Mesendoderm (in vitro differentiated cells): ENCODE measurements at regions not wholly inside any gene's neighbourhood (a gene's known extent, or its start where the extent isn't known, plus 50 kb on each side); places are given as distances from the start of the nearest gene placed in this dataset.

Source experiments
- DNase-seq: peaks from one replicate; pipeline ENCODE4 v3.0.0; 2013
- H2AK5ac ChIP-seq: 2 replicates; pipeline ENCODE4 v1.6.1; 2013; ENCODE audit warnings: low read length, inconsistent platforms
- H2BK120ac ChIP-seq: 2 replicates; pipeline ENCODE4 v1.6.1; 2013; ENCODE audit warnings: low read depth, mild to moderate bottlenecking, low read length, moderate library complexity, mixed read lengths
- H2BK15ac ChIP-seq: replicated peaks from 2 replicates; pipeline ENCODE4 v1.6.1; 2013; ENCODE audit warnings: low read depth, mild to moderate bottlenecking, moderate library complexity
- H2BK5ac ChIP-seq: 2 replicates; pipeline ENCODE4 v1.6.1; 2013; ENCODE audit warnings: low read length, inconsistent platforms
- H3K18ac ChIP-seq: 2 replicates; pipeline ENCODE4 v1.6.1; 2013; ENCODE audit warnings: mild to moderate bottlenecking, low read length, mixed read lengths
- H3K23ac ChIP-seq: one replicate; pipeline ENCODE4 v1.6.1; 2013; ENCODE audit warnings: low read length
- H3K27ac ChIP-seq: 2 replicates; pipeline ENCODE4 v1.5.1; 2013; ENCODE audit warnings: low read depth, mild to moderate bottlenecking, inconsistent platforms, low read length, moderate library complexity
- H3K27me3 ChIP-seq: 2 replicates; pipeline ENCODE4 v1.6.1; 2013; ENCODE audit warnings: low read length, control low read depth, mild to moderate bottlenecking, inconsistent platforms; ENCODE audit not compliant: insufficient read depth, poor library complexity
- H3K36me3 ChIP-seq: 2 replicates; pipeline ENCODE4 v1.6.1; 2013; ENCODE audit warnings: low read length, inconsistent platforms; ENCODE audit not compliant: control insufficient read depth, insufficient read depth
- H3K4ac ChIP-seq: one replicate; pipeline ENCODE4 v1.6.1; 2013; ENCODE audit warnings: low read depth, mild to moderate bottlenecking, low read length, moderate library complexity
- H3K4me1 ChIP-seq: 2 replicates; pipeline ENCODE4 v1.6.1; 2013; ENCODE audit warnings: low read depth, low read length, inconsistent platforms; ENCODE audit not compliant: control insufficient read depth
- H3K4me2 ChIP-seq: 2 replicates; pipeline ENCODE4 v1.6.1; 2013; ENCODE audit warnings: low read length
- H3K4me3 ChIP-seq: 2 replicates; pipeline ENCODE4 v1.5.1; 2013; ENCODE audit warnings: mild to moderate bottlenecking, low read length
- H3K56ac ChIP-seq: one replicate; pipeline ENCODE4 v1.6.1; 2013; ENCODE audit warnings: low read length
- H3K79me1 ChIP-seq: 2 replicates; pipeline ENCODE4 v1.6.1; 2013; ENCODE audit warnings: low read length, inconsistent platforms
- H3K79me2 ChIP-seq: 2 replicates; pipeline ENCODE4 v1.6.1; 2013; ENCODE audit warnings: mild to moderate bottlenecking, low read length; ENCODE audit not compliant: control insufficient read depth, insufficient read depth
- H3K9ac ChIP-seq: 2 replicates; pipeline ENCODE4 v1.6.1; 2013; ENCODE audit warnings: low read length, inconsistent platforms
- H4K5ac ChIP-seq: one replicate; pipeline ENCODE4 v1.6.1; 2013; ENCODE audit warnings: low read length
- H4K8ac ChIP-seq: one replicate; pipeline ENCODE4 v1.6.1; 2013; ENCODE audit warnings: low read depth, mild to moderate bottlenecking, control low read depth, low read length, moderate library complexity
- WGBS: extraction: QIAGEN DNeasy Blood & Tissue Kit; methylation state at CpG from one replicate; pipeline ENCODE4 v1.1.7; 2013; ENCODE audit warnings: low lambda C conversion rate, missing lambda C conversion rate; ENCODE audit not compliant: insufficient coverage; ENCODE audit errors: extremely low coverage; 5-methylcytosine and 5-hydroxymethylcytosine counted together

- Histone ChIP-seq H3K27me3 (no peaks in the 10 kb centered on the region), H3K79me2 (no peaks in the 10 kb centered on the region), H3K56ac (no peak overlapping the region), H2BK5ac (no peak overlapping the region), H2BK15ac (no peak overlapping the region), H3K4me2 (no peak overlapping the region), H3K79me1 (no peaks in the 10 kb centered on the region), H3K23ac (no peak overlapping the region), H2BK120ac (no peak overlapping the region), H3K18ac (no peak overlapping the region), H3K4me1 (no peaks in the 10 kb centered on the region), H3K36me3 (no peaks in the 10 kb centered on the region), H4K5ac (no peak overlapping the region), H3K9ac (no peak overlapping the region), H4K8ac (no peak overlapping the region), H3K4me3 (no peak overlapping the region), H2AK5ac (no peak overlapping the region), H3K27ac (no peak overlapping the region), H3K4ac (no peak overlapping the region)
- DNase-seq = no peak
- WGBS = no CpG with 5 or more reads among the region's 2 CpGs
Measured at GRCh38 chr14:62001963-62002362, 239.7 kb downstream of the SNAPC1 start.

GRCh38 chr14:62002642-62003041 is 240.4 kb downstream of the SNAPC1 start:
- H3K56ac ChIP-seq = no peak overlapping the region
- no peaks in the 10 kb centered on the region for H3K36me3 ChIP-seq
- no peak overlapping the region for H3K4me3 ChIP-seq
- H3K27ac ChIP-seq = no peak overlapping the region
- no peak overlapping the region for H4K5ac ChIP-seq
- no peak overlapping the region for H3K23ac ChIP-seq
- H3K4me1 ChIP-seq = no peaks in the 10 kb centered on the region
- no peak overlapping the region for H2BK120ac ChIP-seq
- WGBS = no CpG with 5 or more reads among the region's 1 CpG
- H2AK5ac ChIP-seq = no peak overlapping the region
- no peaks in the 10 kb centered on the region for H3K79me2 ChIP-seq
- no peak overlapping the region for H3K18ac ChIP-seq
- H4K8ac ChIP-seq = no peak overlapping the region
- DNase-seq = no peak
- no peak overlapping the region for H2BK5ac ChIP-seq
- no peak overlapping the region for H2BK15ac ChIP-seq
- no peaks in the 10 kb centered on the region for H3K27me3 ChIP-seq
- H3K4me2 ChIP-seq = no peak overlapping the region
- no peak overlapping the region for H3K9ac ChIP-seq
- H3K4ac ChIP-seq = no peak overlapping the region
- no peaks in the 10 kb centered on the region for H3K79me1 ChIP-seq

GRCh38 chr14:62003701-62004100 is 241.5 kb downstream of the SNAPC1 start:
- no peak overlapping the region for H3K18ac ChIP-seq
- DNase-seq = no peak

GRCh38 chr14:62006116-62006731 is 244.0 kb downstream of the SNAPC1 start:
- no CpG with 5 or more reads among the region's 6 CpGs for WGBS
- Histone ChIP-seq H3K9ac (no peak overlapping the region), H4K8ac (no peak overlapping the region), H3K27me3 (no peaks in the 10 kb centered on the region), H3K79me1 (no peaks in the 10 kb centered on the region), H4K5ac (no peak overlapping the region), H2BK120ac (no peak overlapping the region), H3K18ac (no peak overlapping the region), H3K4me1 (no peaks in the 10 kb centered on the region), H3K4ac (no peak overlapping the region), H2BK15ac (no peak overlapping the region), H2AK5ac (no peak overlapping the region), H3K56ac (no peak overlapping the region), H3K79me2 (no peaks in the 10 kb centered on the region), H3K27ac (no peak overlapping the region), H3K4me2 (no peak overlapping the region), H3K23ac (no peak overlapping the region), H2BK5ac (no peak overlapping the region), H3K4me3 (no peak overlapping the region), H3K36me3 (no peaks in the 10 kb centered on the region)
- no peak for DNase-seq

More at GRCh38 chr14:62003701-62004100, 241.5 kb downstream of the SNAPC1 start:
- Histone ChIP-seq H3K36me3 (no peaks in the 10 kb centered on the region), H4K8ac (no peak overlapping the region), H3K9ac (no peak overlapping the region), H2BK15ac (no peak overlapping the region), H3K79me1 (no peaks in the 10 kb centered on the region), H2AK5ac (no peak overlapping the region), H4K5ac (no peak overlapping the region), H3K4ac (no peak overlapping the region), H3K4me2 (no peak overlapping the region), H3K56ac (no peak overlapping the region), H3K27ac (no peak overlapping the region), H2BK5ac (no peak overlapping the region), H3K23ac (no peak overlapping the region), H3K4me1 (no peaks in the 10 kb centered on the region), H3K27me3 (no peaks in the 10 kb centered on the region), H3K4me3 (no peak overlapping the region), H2BK120ac (no peak overlapping the region), H3K79me2 (no peaks in the 10 kb centered on the region)
- WGBS = 100% methylated on average over 1 of the region's 2 CpGs

DNA sequence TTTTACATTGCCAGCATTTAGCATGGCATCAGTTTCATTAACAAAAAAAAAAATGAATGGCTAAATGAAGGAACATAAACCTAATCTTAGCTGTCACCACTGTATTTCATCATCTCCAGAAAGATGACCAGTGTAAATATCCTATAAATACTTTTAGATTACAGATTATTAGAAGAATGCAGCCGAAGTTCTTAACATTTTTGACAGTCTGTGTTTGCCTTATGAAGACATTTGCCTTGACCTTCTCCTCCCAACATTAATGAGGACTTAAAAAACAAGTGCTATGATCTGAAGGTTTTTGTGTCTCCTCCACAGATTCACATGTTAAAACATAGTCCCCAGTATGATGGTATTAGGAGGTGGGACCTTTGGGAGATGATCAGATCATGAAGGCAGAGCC is 253.0 kb downstream of the SNAPC1 start:
- Histone ChIP-seq H3K79me1 (no peaks in the 10 kb centered on the region), H3K27ac (no peak overlapping the region), H4K5ac (no peak overlapping the region), H3K56ac (no peak overlapping the region), H3K23ac (no peak overlapping the region), H2BK120ac (no peak overlapping the region), H3K79me2 (no peaks in the 10 kb centered on the region), H3K4ac (no peak overlapping the region), H2BK15ac (no peak overlapping the region), H3K18ac (no peak overlapping the region), H3K9ac (no peak overlapping the region), H4K8ac (no peak overlapping the region), H3K4me2 (no peak overlapping the region), H3K4me3 (no peak overlapping the region), H3K4me1 (no peaks in the 10 kb centered on the region), H2AK5ac (no peak overlapping the region), H2BK5ac (no peak overlapping the region), H3K36me3 (no peaks in the 10 kb centered on the region), H3K27me3 (no peaks in the 10 kb centered on the region)
- no CpG with 5 or more reads among the region's 1 CpG for WGBS
- no peak for DNase-seq

DNA sequence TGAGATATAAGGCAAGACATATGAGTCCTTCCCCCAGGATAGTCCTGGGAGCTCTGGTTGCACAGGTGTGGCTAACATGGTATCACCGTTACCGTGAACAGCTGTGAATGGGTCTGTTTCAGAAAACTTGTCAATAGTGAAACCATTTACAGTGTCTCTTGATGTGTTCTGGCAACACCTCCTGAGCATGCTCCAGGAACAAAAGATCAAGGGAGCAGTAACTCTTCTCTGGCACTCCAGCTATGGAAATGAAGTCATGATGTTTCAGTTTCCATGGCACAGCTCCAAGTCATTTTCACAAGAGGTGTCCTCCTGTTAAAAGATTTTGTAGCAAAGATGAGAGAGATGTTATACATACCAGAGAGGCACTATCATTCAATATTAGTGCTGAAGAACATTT is 253.7 kb downstream of the SNAPC1 start:
- Histone ChIP-seq H3K79me2 (no peaks in the 10 kb centered on the region), H3K18ac (no peak overlapping the region), H3K27me3 (no peaks in the 10 kb centered on the region), H3K4me2 (no peak overlapping the region), H3K27ac (no peak overlapping the region), H4K5ac (no peak overlapping the region), H3K9ac (no peak overlapping the region), H2BK120ac (no peak overlapping the region), H2BK15ac (no peak overlapping the region), H2BK5ac (no peak overlapping the region), H3K36me3 (no peaks in the 10 kb centered on the region), H4K8ac (no peak overlapping the region), H2AK5ac (no peak overlapping the region), H3K4ac (no peak overlapping the region), H3K23ac (no peak overlapping the region), H3K4me3 (no peak overlapping the region), H3K4me1 (no peaks in the 10 kb centered on the region), H3K79me1 (no peaks in the 10 kb centered on the region), H3K56ac (no peak overlapping the region)
- no CpG with 5 or more reads among the region's 2 CpGs for WGBS
- no peak for DNase-seq
